ENCODE measurements at regions not wholly inside any gene's neighbourhood (a gene's known extent, or its start where the extent isn't known, plus 50 kb on each side); places are given as distances from the start of the nearest gene placed in this dataset.

DNA sequence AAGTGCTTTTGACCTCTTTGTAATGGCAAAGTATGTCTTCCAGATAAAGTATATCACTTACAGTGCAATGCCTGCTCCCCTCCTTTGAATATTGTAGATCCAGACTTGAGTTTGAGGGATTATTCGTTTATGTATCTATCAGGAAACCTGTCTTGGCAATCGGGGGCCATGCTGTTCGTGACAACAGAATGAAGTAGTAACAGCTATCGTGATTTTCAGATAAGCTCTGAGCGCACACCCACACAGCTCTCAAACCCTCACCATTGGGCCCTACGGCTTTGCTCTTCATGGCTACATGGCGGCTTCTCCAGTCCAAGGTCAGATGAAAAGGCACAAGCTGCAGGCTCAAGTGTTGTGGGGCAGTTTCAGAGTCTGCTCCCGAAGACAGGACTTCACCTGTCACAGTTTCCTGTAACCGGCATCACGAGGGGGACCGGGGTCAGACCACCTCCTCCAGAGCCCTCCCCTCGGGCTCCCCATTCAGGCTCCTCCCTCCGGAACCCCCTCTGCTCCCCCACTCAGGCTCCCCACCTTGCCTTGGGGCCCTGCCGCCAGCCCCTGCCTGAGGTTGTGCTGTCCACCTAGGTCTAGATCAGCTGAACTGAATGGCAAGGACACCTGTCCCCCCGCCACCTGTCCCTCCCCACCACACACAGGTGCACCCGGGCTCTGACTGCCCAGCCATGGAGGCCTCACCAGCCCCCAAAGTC, 292.5 kb upstream of the SALL3 start:
- TF ChIP-seq CTCF (IDR thresholded peaks at IDR 0.05 in 8 of 11, conservative IDR thresholded peaks at IDR 0.05 in 3 of 11) (no peak), POLR2AphosphoS5 (IDR thresholded peaks at IDR 0.05) (no peak), POLR2A (IDR thresholded peaks at IDR 0.05) (no peak)

All from spleen (tissue), 7 donors.